ENCODE measurements at regions not wholly inside any gene's neighbourhood (a gene's known extent, or its start where the extent isn't known, plus 50 kb on each side); places are given as distances from the start of the nearest gene placed in this dataset.
A peak's percentile ranks its signal among the peaks of the same experiment; 100 is the strongest.
"Not testable (repeated sequence)": the region's sequence is repeated elsewhere in the genome, so short reads cannot be mapped to it uniquely, and the experiment has no call there.

DNA sequence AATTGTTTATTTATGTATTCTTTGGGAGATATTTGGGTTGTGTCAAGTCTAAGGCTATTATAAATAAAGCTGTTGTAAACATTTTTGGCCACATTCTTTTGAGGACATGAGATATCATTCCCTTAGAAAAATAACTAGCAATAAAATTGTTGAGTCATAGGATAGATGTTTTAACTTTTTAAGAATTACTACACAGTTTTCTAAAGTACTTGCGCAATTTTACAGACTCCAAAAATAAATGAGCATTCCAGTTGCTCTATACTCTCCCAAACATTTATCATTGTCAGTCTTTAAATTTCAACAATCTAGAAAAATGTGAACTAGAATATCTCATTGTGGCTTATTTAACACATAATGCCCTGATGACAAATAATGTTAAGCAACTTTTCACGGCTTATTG, 189.1 kb upstream of the ADGRL3 start:
- DNase-seq (no peak), ATAC-seq (ENCODE audit: low FRiP score in 2 of 2) (no peak)
- no peaks in the 10 kb centered on the region for H3K4me1 ChIP-seq
- TF ChIP-seq POLR2A (IDR thresholded peaks at IDR 0.05) (no peak), POLR2AphosphoS5 (IDR thresholded peaks at IDR 0.05) (no peak), EP300 (IDR thresholded peaks at IDR 0.05) (no peak), CTCF (IDR thresholded peaks at IDR 0.05) (no peak)
- H3K4me3 ChIP-seq, result no peak overlapping the region
- no peaks in the 10 kb centered on the region for H3K27me3 ChIP-seq
- peaks cover 0 to 16% (median 0%) of the 10 kb centered on the region in 4 donors for H3K9me3 ChIP-seq
- WGBS, 2 donors, result 85 to 91% methylated on average over 2 of the region's 2 CpGs
- H3K27ac ChIP-seq, result no peak overlapping the region
- no peaks in the 10 kb centered on the region for H3K36me3 ChIP-seq

GRCh38 chr4:61011936-61012335, 188.2 kb upstream of the ADGRL3 start:
- H3K9me3 ChIP-seq, result peaks cover 0 to 16% (median 0%) of the 10 kb centered on the region in 4 donors
- H3K36me3 ChIP-seq; H3K4me1 ChIP-seq; H3K27ac ChIP-seq; ATAC-seq (ENCODE audit: low FRiP score in 2 of 2); H3K4me3 ChIP-seq; H3K27me3 ChIP-seq: not testable (repeated sequence)
- 82 to 95% methylated on average over 3 to 5 of the region's 5 CpGs for WGBS, 2 donors
- DNase-seq, result peak in 1 of 2 donors; percentile 17

DNA sequence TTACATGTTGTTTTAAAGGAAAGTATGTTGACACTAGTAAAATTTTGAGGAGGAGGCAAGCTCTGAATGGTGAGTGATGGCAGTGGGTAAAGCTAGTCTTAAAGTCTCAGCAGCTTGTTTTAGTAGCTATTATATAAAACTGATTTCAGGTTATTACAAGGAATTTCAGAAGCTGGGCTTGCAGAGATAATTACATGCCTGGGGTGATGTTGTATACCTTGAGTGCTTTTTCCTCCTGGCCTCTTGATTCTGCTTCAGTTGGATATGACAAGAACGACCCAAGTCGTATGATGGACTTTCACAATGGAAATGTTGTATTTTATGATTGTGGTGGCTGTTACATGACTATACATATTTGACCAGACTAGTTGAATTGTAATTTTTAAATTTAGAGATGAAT, 175.5 kb upstream of the ADGRL3 start:
- Histone ChIP-seq H3K36me3 (no peaks in the 10 kb centered on the region), H3K9me3 (no peaks in the 10 kb centered on the region), H3K27me3 (no peaks in the 10 kb centered on the region), H3K4me3 (no peak overlapping the region), H3K27ac (no peak overlapping the region), H3K4me1 (no peaks in the 10 kb centered on the region)
- ATAC-seq (ENCODE audit: low FRiP score in 2 of 2), result no peak
- DNase-seq, result no peak
- TF ChIP-seq EP300 (IDR thresholded peaks at IDR 0.05) (no peak), CTCF (IDR thresholded peaks at IDR 0.05) (no peak), POLR2A (IDR thresholded peaks at IDR 0.05) (no peak), POLR2AphosphoS5 (IDR thresholded peaks at IDR 0.05) (no peak)
- WGBS, 2 donors, result 90 to 96% methylated on average over 2 of the region's 2 CpGs

- no peak for ATAC-seq (ENCODE audit: low FRiP score in 2 of 2)
- no peak overlapping the region for H3K27ac ChIP-seq
- H3K36me3 ChIP-seq, result no peaks in the 10 kb centered on the region
- no peak for DNase-seq
- no peaks in the 10 kb centered on the region for H3K4me1 ChIP-seq
- TF ChIP-seq POLR2A (IDR thresholded peaks at IDR 0.05) (no peak), CTCF (IDR thresholded peaks at IDR 0.05) (no peak), EP300 (IDR thresholded peaks at IDR 0.05) (no peak), POLR2AphosphoS5 (IDR thresholded peaks at IDR 0.05) (no peak)
- no peak overlapping the region for H3K4me3 ChIP-seq
- no peaks in the 10 kb centered on the region for H3K27me3 ChIP-seq
- H3K9me3 ChIP-seq, result no peaks in the 10 kb centered on the region
These were observed 172.2 kb upstream of the ADGRL3 start for GRCh38 chr4:61027939-61028338.

DNA sequence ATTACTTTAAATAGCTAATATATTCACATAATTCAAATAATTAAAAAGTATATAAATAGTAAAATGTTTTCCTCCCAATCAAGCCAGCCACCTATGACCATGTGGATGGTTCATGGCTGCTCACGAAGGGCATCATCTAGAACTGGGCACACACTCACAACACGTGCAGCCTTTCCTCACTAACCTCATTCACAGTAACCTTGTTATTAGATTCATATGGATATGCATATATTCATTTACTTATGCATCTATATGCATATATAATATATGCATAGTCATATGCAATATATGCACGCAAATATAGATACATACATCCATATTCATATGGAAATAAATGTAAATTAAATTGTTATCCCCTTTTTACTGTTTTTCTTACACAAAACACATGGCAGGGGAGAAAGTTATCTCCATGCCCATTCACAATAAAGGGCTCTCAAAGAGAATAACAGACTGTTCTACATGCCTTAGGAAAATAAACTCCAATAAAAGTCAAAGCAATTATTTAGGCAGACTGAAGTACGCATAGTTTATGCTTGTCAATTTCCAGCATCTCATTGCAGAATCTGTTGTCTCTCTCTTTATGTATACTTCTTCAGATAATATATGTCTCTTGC, 163.9 kb upstream of the ADGRL3 start:
- no peak for DNase-seq
- Histone ChIP-seq H3K4me1 (no peaks in the 10 kb centered on the region), H3K27ac (no peak overlapping the region), H3K36me3 (no peaks in the 10 kb centered on the region), H3K27me3 (no peaks in the 10 kb centered on the region), H3K9me3 (no peaks in the 10 kb centered on the region), H3K4me3 (no peak overlapping the region)
- ATAC-seq (ENCODE audit: low FRiP score in 2 of 2), result no peak
- no peak for TF ChIP-seq POLR2AphosphoS5 (IDR thresholded peaks at IDR 0.05)
- TF ChIP-seq CTCF (IDR thresholded peaks at IDR 0.05), result no peak
- 87 to 89% methylated on average over 4 of the region's 4 CpGs for WGBS, 2 donors

Measured in upper lobe of left lung (tissue), 6 donors.